ENCODE measurements at regions not wholly inside any gene's neighbourhood (a gene's known extent, or its start where the extent isn't known, plus 50 kb on each side); places are given as distances from the start of the nearest gene placed in this dataset.

DNA sequence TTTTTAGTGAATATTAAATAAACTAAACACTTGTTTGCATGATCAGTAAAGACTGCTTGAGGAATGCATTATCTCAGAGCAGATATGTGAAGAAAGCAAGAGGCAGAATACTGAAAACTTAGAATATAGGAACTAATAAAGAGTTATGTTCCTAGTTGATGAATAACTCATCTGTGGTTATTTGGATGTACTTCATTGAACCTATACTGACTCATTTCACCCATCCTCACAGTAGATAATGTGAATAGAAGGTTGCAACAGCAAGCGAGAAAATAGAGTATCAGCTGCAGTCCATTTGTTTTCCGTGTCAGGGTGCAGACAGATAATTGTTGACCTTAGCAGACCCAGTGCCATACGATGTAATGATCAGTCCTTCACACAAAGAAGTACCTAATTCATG is 945.7 kb upstream of the LRRTM1 start:
- no peak for TF ChIP-seq EZH2 (IDR thresholded peaks at IDR 0.05; ENCODE audit: low read length, missing control alignments)
- TF ChIP-seq, protein P1, sequence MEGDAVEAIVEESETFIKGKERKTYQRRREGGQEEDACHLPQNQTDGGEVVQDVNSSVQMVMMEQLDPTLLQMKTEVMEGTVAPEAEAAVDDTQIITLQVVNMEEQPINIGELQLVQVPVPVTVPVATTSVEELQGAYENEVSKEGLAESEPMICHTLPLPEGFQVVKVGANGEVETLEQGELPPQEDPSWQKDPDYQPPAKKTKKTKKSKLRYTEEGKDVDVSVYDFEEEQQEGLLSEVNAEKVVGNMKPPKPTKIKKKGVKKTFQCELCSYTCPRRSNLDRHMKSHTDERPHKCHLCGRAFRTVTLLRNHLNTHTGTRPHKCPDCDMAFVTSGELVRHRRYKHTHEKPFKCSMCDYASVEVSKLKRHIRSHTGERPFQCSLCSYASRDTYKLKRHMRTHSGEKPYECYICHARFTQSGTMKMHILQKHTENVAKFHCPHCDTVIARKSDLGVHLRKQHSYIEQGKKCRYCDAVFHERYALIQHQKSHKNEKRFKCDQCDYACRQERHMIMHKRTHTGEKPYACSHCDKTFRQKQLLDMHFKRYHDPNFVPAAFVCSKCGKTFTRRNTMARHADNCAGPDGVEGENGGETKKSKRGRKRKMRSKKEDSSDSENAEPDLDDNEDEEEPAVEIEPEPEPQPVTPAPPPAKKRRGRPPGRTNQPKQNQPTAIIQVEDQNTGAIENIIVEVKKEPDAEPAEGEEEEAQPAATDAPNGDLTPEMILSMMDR (conservative IDR thresholded peaks at IDR 0.05 in 1 of 2, IDR thresholded peaks at IDR 0.05 in 1 of 2; ENCODE audit: low read depth in 1 of 2, low read length in 2 of 2): no peak

Data from fibroblast of lung (primary cell).